DMS 273 (cell line): ENCODE measurements at regions not wholly inside any gene's neighbourhood (a gene's known extent, or its start where the extent isn't known, plus 50 kb on each side); places are given as distances from the start of the nearest gene placed in this dataset.

Source experiments
- DNase-seq: peaks from one replicate; lab custom pipeline; 2025; ENCODE audit not compliant: unreplicated experiment; lab: John Stamatoyannopoulos, UW

DNA sequence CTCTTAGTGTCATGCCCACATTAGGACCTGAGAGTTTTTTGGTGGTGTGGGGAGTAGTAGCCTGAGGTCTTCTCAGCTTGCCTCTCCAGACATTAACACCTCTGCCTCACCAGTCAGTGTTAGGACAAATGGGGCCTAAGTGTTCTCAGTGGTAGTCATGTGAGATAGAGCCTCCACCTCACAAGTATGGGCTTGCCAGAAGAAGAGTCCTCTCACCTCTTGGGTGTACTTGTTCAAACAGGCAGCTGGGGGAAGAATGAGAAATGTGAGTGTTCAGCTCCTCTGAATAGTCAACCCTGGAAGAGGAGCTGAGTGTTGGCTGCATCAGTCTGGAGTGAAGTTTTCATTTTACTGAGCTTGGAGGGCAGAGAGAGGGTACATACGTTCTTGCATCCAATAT is 464.6 kb downstream of the POM121L12 start:
- no peak for DNase-seq

GRCh38 chr7:53504914-53505313 is 469.5 kb downstream of the POM121L12 start:
- no peak for DNase-seq

DNA sequence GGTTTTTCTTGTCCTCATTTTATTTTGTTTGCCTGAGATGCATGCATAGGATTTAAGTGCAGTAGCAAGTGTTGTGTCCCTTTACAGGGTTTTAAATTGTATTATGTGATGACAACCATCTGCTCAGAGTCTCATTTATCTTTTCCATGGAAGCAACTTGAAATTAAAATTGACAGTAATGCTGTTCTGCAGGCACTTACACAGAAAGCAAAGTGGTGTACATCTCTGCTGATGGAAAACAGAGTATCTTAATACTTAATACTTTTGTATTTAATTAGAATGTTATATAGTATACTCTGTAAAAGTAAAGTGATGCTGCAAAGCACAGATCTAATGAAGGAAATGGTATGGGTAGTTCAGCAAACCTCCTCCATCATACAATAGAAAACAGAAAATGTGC is 482.9 kb downstream of the POM121L12 start:
- DNase-seq: no peak

DNA sequence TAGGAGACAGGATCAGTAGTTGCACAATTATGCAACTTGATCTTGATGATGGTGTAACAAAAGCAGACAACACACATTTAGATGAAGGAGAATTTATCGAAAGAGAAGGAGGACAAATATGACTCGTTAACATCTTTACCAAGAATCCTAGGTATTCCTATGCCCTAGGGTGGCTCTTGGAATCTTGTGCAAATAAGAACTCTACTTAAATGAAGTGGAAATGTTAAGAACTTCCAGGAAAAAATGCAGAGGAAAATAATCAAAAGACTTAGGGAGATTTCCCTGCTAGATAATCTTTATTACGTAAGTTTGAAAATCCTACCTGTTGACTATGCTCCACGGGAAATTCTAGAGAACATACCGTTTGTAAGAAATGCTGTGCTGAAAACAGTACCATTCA is 485.4 kb downstream of the POM121L12 start:
- DNase-seq: no peak

- peak; percentile 20 for DNase-seq
Observed at GRCh38 chr7:53521638-53522184, 486.3 kb downstream of the POM121L12 start.

GRCh38 chr7:53539558-53539957 is 504.1 kb downstream of the POM121L12 start:
- DNase-seq: no peak

DNA sequence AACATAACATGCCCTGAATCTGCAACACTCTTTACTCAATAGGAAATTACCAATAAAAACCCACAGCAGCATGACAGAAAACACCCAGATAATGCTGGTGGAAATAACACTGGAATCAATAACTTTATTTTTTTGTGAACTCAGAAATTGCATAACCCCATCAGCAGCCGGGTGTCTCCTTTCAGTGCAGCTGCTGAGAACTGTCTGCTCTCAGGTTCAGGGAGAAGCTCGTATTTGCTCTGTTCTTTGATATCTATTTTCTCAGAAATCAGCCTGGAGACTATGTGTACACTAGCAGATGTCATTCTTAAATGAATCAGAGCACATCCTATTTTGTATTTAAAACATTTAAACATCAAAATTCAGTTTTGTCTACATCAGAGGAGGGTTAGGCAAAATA is 506.0 kb downstream of the POM121L12 start:
- no peak for DNase-seq

- no peak for DNase-seq
Observed at GRCh38 chr7:53542157-53542556, 506.7 kb downstream of the POM121L12 start.
